BJ (cell line): ENCODE measurements at regions not wholly inside any gene's neighbourhood (a gene's known extent, or its start where the extent isn't known, plus 50 kb on each side); places are given as distances from the start of the nearest gene placed in this dataset.

Experiments used
- CTCF ChIA-PET: fragments of 350-600 bp; formaldehyde crosslinking; extraction: SDS; loops from one replicate; lab custom pipeline; 2021; ENCODE audit warnings: antibody characterized with exemption, inconsistent platforms; lab: Yijun Ruan, JAX
- POLR2A ChIA-PET: fragments of 300-600 bp; sonication (Branson Sonifier 250); formaldehyde crosslinking; extraction: SDS; loops from one replicate; lab custom pipeline; 2021; ENCODE audit warnings: antibody characterized with exemption; lab: Charles Lee
- DNase-seq: peaks from one replicate; pipeline ENCODE4 v3.0.0-alpha.2; 2011; ENCODE audit warnings: low read depth
- H3K27me3 ChIP-seq: 2 replicates; pipeline ENCODE4 v1.6.0; 2011; ENCODE audit warnings: low read length; ENCODE audit not compliant: control insufficient read depth, insufficient read depth
- H3K36me3 ChIP-seq: 2 replicates; pipeline ENCODE4 v1.5.1; 2011; ENCODE audit warnings: low read length; ENCODE audit not compliant: control insufficient read depth, insufficient read depth
- H3K4me3 ChIP-seq: 2 replicates; pipeline ENCODE4 v1.5.1; 2011; ENCODE audit warnings: low read depth, mild to moderate bottlenecking, control low read depth, low read length
- CTCF ChIP-seq: IDR thresholded peaks from 2 replicates; pipeline ENCODE4 v1.5.1; 2011; ENCODE audit warnings: low read depth, mild to moderate bottlenecking, control low read depth, inconsistent platforms, low read length, moderate library complexity; ENCODE audit not compliant: insufficient read depth

GRCh38 chr20:12653642-12654041 is 355.1 kb upstream of the SPTLC3 start:
- no peak for TF ChIP-seq CTCF
- ChIA-PET POLR2A (no interaction called here), CTCF (interaction anchor here (0.7 kb wide), 1 partner anchor 465 kb away, joined by 3 read pairs; no protein-coding TSS in a partner anchor)
- no peaks in the 10 kb centered on the region for H3K27me3 ChIP-seq
- no peak for DNase-seq
- no peak overlapping the region for H3K4me3 ChIP-seq
- no peaks in the 10 kb centered on the region for H3K36me3 ChIP-seq

DNA sequence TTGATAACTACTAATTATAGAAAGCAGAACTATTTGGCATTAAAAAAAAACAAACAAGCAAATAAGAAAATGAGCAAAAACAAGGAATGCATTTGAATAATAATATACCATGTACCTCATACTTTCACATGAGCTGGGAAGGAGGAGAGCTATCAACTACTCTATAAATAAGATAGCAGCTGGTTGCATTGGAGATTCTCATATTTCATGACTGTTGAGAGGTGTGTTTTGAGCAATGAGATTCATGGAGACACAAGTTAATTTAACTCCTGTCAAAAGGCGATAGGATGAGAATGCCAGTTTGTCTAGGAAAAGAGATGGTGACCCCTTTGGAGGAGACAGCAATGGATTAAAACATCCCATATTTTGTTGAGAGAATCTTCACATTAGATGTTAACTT is 348.8 kb upstream of the SPTLC3 start:
- Histone ChIP-seq H3K27me3 (no peaks in the 10 kb centered on the region), H3K36me3 (no peaks in the 10 kb centered on the region), H3K4me3 (no peak overlapping the region)
- ChIA-PET CTCF (interaction anchor here (1.1 kb wide), 1 partner anchor 15 kb away, joined by 3 read pairs; no protein-coding TSS in a partner anchor), POLR2A (no interaction called here)
- TF ChIP-seq CTCF: no peak
- DNase-seq: no peak

- H3K36me3 ChIP-seq: no peaks in the 10 kb centered on the region
- DNase-seq: no peak
- no peak for TF ChIP-seq CTCF
- H3K27me3 ChIP-seq: no peaks in the 10 kb centered on the region
- no peak overlapping the region for H3K4me3 ChIP-seq
- ChIA-PET POLR2A (no interaction called here), CTCF (interaction anchor here (1.1 kb wide), 1 partner anchor 14 kb away, joined by 3 read pairs; no protein-coding TSS in a partner anchor)
Observed at GRCh38 chr20:12660918-12661317, 347.9 kb upstream of the SPTLC3 start.

GRCh38 chr20:12670301-12670700 is 338.5 kb upstream of the SPTLC3 start:
- TF ChIP-seq CTCF: no peak
- POLR2A ChIA-PET: no interaction called here
- H3K36me3 ChIP-seq: no peaks in the 10 kb centered on the region
- H3K4me3 ChIP-seq: no peak overlapping the region
- DNase-seq: no peak
- H3K27me3 ChIP-seq: no peaks in the 10 kb centered on the region
- CTCF ChIA-PET: no interaction called here

- CTCF ChIA-PET: no interaction called here
- TF ChIP-seq CTCF: no peak
- Histone ChIP-seq H3K27me3 (no peaks in the 10 kb centered on the region), H3K4me3 (no peak overlapping the region), H3K36me3 (no peaks in the 10 kb centered on the region)
- DNase-seq: no peak
- POLR2A ChIA-PET: no interaction called here
Observed at GRCh38 chr20:12673352-12673751, 335.4 kb upstream of the SPTLC3 start.
